Stomach (tissue), 4 donors: ENCODE measurements at regions not wholly inside any gene's neighbourhood (a gene's known extent, or its start where the extent isn't known, plus 50 kb on each side); places are given as distances from the start of the nearest gene placed in this dataset.

Source experiments
- CTCF ChIP-seq, 7 experiments: fragments of 450-650 bp in 4 of 7; fragments of 200-600 bp in 3 of 7; sonication (generic) in 3 of 7; IDR thresholded peaks; one replicate each; pipeline ENCODE4 v1.5.1; 2016 to 2019; ENCODE audit warnings: antibody characterized with exemption in 7 of 7, control low read depth in 2 of 7, mild to moderate bottlenecking in 1 of 7
- EP300 ChIP-seq: sonication (generic); formaldehyde crosslinking; IDR thresholded peaks from one replicate; pipeline ENCODE4 v1.6.1; 2017; ENCODE audit warnings: antibody characterized with exemption

GRCh38 chr3:89606151-89606550 lies 498.7 kb downstream of the EPHA3 start:
- TF ChIP-seq CTCF (IDR thresholded peaks at IDR 0.05): no peak
- TF ChIP-seq EP300: no peak
